ENCODE measurements at regions not wholly inside any gene's neighbourhood (a gene's known extent, or its start where the extent isn't known, plus 50 kb on each side); places are given as distances from the start of the nearest gene placed in this dataset.

DNA sequence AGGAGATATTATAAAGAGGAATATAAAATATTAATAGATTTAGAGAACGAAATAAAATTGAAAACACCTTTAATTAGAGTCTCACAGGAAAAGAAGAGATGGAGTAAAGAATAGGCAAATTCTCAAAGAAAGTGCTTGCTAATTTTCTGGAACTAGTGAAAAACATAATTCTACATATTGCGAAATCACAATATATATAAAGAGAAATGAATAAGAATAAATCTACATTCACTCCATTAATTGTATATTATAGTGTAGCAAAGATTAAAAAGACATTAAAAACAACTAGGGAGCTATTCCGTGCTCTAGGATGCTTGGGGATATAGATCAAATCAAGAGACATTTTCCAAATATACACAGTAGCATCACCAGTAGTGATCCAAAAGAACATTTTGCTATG lies 685.2 kb upstream of the NCAM2 start:
- TF ChIP-seq, protein P1, sequence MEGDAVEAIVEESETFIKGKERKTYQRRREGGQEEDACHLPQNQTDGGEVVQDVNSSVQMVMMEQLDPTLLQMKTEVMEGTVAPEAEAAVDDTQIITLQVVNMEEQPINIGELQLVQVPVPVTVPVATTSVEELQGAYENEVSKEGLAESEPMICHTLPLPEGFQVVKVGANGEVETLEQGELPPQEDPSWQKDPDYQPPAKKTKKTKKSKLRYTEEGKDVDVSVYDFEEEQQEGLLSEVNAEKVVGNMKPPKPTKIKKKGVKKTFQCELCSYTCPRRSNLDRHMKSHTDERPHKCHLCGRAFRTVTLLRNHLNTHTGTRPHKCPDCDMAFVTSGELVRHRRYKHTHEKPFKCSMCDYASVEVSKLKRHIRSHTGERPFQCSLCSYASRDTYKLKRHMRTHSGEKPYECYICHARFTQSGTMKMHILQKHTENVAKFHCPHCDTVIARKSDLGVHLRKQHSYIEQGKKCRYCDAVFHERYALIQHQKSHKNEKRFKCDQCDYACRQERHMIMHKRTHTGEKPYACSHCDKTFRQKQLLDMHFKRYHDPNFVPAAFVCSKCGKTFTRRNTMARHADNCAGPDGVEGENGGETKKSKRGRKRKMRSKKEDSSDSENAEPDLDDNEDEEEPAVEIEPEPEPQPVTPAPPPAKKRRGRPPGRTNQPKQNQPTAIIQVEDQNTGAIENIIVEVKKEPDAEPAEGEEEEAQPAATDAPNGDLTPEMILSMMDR (IDR thresholded peaks at IDR 0.05), result no peak
- no peak for TF ChIP-seq POLR2AphosphoS5 (IDR thresholded peaks at IDR 0.05)
